Stimulated activated naive B cell treated with anti-CD40 and anti-IgM and Interleukin-4, amounts not matched to agents 10 μg/mL and 1 μg/mL and 100 μg/mL, for 72 hours (primary cell): ENCODE measurements at regions not wholly inside any gene's neighbourhood (a gene's known extent, or its start where the extent isn't known, plus 50 kb on each side); places are given as distances from the start of the nearest gene placed in this dataset.
"Not testable (repeated sequence)": the region's sequence is repeated elsewhere in the genome, so short reads cannot be mapped to it uniquely, and the experiment has no call there.

ENCODE experiments used
- ATAC-seq, 2 donors: fragments of 150-1000 bp; cut with Tn5 transposase; replicated peaks; 2 replicates each; pipeline ENCODE4 v1.10.0; 2021; ENCODE audit warnings: moderate library complexity in 1 of 2
- DNase-seq: peaks from one replicate; pipeline ENCODE4 v3.0.0; 2021
- H3K27ac Mint-ChIP-seq: one replicate; pipeline ENCODE4 v1.8.0; 2022; ENCODE audit warnings: mild to moderate bottlenecking, mixed read lengths
- H3K27me3 Mint-ChIP-seq, 2 donors: one replicate each; pipeline ENCODE4 v1.8.0; 2022; ENCODE audit warnings: mixed read lengths in 2 of 2
- H3K36me3 Mint-ChIP-seq, 2 donors: one replicate each; pipeline ENCODE4 v1.8.0; 2022; ENCODE audit warnings: mixed read lengths in 2 of 2, mild to moderate bottlenecking in 1 of 2
- H3K4me1 Mint-ChIP-seq, 2 donors: one replicate each; pipeline ENCODE4 v1.8.0; 2022; ENCODE audit warnings: mixed read lengths in 2 of 2, mild to moderate bottlenecking in 1 of 2
- H3K4me3 Mint-ChIP-seq, 2 donors: one replicate each; pipeline ENCODE4 v1.8.0; 2022; ENCODE audit warnings: mild to moderate bottlenecking in 2 of 2, mixed read lengths in 2 of 2, moderate library complexity in 1 of 2
- H3K9me3 Mint-ChIP-seq, 2 donors: one replicate each; pipeline ENCODE4 v1.8.0; 2022; ENCODE audit warnings: mixed read lengths in 2 of 2, mild to moderate bottlenecking in 1 of 2

DNA sequence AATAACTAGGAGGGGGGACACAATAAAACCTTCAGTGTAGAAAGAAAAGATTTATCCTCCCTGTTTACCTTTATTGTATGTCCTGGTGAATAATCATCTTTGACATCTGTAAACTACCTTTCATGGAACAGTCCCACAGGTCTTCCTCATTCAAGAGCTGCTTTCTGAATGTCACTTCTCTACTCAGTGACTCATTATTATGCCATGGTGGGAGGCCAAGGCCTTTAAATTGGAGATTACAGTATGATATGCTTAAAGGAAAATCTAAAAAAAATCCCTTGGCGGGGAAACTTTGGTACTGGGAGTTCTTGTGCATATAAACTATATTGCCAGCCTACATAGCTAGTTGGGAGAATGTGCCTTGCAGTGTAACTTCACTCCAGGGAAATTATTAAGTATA is 713.0 kb downstream of the TDRD15 start:
- no peak overlapping the region for H3K4me3 Mint-ChIP-seq
- no peak for ATAC-seq
- H3K27me3 Mint-ChIP-seq: no peaks in the 10 kb centered on the region
- H3K27ac Mint-ChIP-seq: no peak overlapping the region
- H3K4me1 Mint-ChIP-seq: no peaks in the 10 kb centered on the region
- no peaks in the 10 kb centered on the region for H3K9me3 Mint-ChIP-seq
- DNase-seq: no peak
- no peaks in the 10 kb centered on the region for H3K36me3 Mint-ChIP-seq

DNA sequence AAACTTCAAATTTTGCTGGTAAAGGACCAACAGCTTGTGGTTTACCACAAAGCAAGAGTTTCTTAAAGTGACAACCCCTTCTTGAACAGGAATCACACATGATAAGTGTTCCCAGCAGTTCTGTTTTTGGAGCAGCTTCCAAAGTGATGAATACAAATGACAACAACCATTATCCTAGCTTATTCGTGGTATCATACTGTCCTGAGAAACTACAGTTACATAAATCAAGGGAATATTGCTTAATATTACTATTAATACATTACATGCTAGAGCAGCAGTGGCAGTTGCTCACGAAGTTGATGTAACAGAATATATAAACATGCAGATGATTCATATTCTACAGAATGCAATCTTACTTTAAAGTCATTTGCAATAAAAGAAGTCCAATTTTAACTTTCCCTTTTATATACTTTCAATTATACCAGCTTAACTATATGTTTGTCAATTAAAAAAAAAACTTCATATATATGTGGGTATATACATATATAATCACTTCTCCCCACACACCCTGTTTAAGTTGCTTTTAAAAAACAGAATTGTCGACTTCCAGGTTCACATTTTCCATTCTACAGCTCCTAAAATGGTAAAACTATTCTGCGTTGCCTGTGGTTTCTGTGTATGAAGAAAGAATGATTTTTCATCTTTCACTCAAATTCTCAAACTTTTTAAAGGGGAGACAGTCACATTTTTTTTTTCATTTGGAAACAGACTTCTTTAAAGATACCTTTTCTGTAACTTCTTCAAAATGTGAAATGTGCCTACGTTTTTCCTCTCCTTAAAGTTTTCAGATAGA is 713.6 kb downstream of the TDRD15 start:
- H3K4me3 Mint-ChIP-seq: no peak overlapping the region
- ATAC-seq (no peak), DNase-seq (no peak)
- H3K27ac Mint-ChIP-seq: no peak overlapping the region
- no peaks in the 10 kb centered on the region for H3K27me3 Mint-ChIP-seq
- H3K36me3 Mint-ChIP-seq: no peaks in the 10 kb centered on the region
- H3K9me3 Mint-ChIP-seq: no peaks in the 10 kb centered on the region
- no peaks in the 10 kb centered on the region for H3K4me1 Mint-ChIP-seq

DNA sequence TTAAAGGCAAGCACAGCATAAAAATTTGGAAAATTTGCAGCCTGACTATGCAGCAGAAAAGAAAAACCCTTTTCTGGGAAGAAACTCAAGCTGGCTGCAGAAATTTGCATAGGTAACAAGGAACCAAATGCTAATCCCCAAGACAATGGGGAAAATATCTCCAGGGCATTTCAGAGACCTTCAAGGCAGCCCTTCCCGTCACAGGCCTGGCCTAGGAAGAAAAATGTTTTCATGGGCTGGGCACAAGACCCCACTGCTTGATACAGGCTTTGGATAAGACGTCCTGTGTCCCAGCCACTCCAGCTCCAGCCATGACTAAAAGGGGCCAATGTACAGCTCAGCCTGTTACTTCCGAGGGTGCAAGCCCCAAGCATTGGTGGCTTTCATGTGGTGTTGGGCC is 717.6 kb downstream of the TDRD15 start:
- Mint-ChIP-seq H3K4me3 (no peak overlapping the region), H3K27ac (no peak overlapping the region), H3K4me1 (no peaks in the 10 kb centered on the region), H3K9me3 (peaks cover 0 to 1% of the 10 kb centered on the region in 2 donors), H3K36me3 (no peaks in the 10 kb centered on the region), H3K27me3 (no peaks in the 10 kb centered on the region)
- ATAC-seq (no peak), DNase-seq (no peak)

DNA sequence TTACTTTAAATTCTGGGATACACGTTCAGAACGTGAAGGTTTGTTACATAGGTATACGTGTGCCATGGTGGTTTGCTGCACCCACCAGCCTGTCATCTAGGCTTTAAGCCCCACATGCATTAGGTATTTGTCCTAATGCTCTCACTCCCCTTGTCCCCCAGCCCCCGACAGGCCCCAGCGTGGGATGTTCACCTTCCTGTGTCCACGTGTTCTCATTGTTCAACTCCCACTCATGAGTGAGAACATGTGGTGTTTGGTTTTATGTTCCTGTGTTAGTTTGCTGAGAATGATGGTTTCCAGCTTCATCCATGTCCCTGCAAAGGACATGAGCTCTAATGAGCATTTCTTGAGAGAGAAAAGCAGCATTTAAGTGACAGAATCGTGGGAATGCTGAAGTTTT is 726.6 kb downstream of the TDRD15 start:
- H3K4me3 Mint-ChIP-seq, H3K27me3 Mint-ChIP-seq, H3K4me1 Mint-ChIP-seq, ATAC-seq, H3K36me3 Mint-ChIP-seq, H3K9me3 Mint-ChIP-seq, DNase-seq: not testable (repeated sequence)
- H3K27ac Mint-ChIP-seq: peak overlapping the region; percentile 16

GRCh38 chr2:21854938-21855337 is 731.2 kb downstream of the TDRD15 start:
- no peaks in the 10 kb centered on the region for H3K4me1 Mint-ChIP-seq
- ATAC-seq: no peak
- DNase-seq: no peak
- no peak overlapping the region for H3K27ac Mint-ChIP-seq
- no peaks in the 10 kb centered on the region for H3K27me3 Mint-ChIP-seq
- no peak overlapping the region for H3K4me3 Mint-ChIP-seq
- H3K36me3 Mint-ChIP-seq: no peaks in the 10 kb centered on the region
- H3K9me3 Mint-ChIP-seq: peaks cover 0 to 6% of the 10 kb centered on the region in 2 donors

- DNase-seq (no peak), ATAC-seq (no peak)
- peaks cover 0 to 5% of the 10 kb centered on the region in 2 donors for H3K9me3 Mint-ChIP-seq
- no peak overlapping the region for H3K4me3 Mint-ChIP-seq
- H3K27me3 Mint-ChIP-seq: no peaks in the 10 kb centered on the region
- no peaks in the 10 kb centered on the region for H3K4me1 Mint-ChIP-seq
- H3K27ac Mint-ChIP-seq: no peak overlapping the region
- H3K36me3 Mint-ChIP-seq: no peaks in the 10 kb centered on the region
These were observed 732.9 kb downstream of the TDRD15 start for GRCh38 chr2:21856708-21857107.

DNA sequence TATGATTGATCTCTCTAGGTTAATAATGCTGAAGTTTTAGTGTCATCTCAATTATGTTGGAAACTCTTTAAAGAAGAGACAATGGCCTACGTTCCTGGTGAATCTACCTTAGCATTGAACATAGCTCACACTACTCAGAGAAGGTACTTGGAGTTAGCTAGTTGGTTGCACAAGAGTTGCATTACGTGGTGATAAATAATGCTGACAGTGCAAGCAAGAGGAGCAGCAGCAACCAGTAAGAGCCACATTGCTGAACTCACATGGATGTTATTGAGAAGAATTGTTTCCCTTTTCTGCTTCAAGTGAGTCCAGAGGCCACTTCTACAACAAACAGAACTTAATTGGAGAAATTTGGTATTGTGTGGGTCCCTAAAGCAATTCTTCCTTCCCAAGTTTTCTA is 737.1 kb downstream of the TDRD15 start:
- DNase-seq: no peak

GRCh38 chr2:21866316-21866715 is 742.5 kb downstream of the TDRD15 start:
- Mint-ChIP-seq H3K4me1 (no peaks in the 10 kb centered on the region), H3K36me3 (no peaks in the 10 kb centered on the region), H3K4me3 (no peak overlapping the region), H3K27me3 (no peaks in the 10 kb centered on the region), H3K9me3 (peaks cover 0 to 1% of the 10 kb centered on the region in 2 donors), H3K27ac (no peak overlapping the region)
- DNase-seq (no peak), ATAC-seq (no peak)

More for the DNA sequence above, 737.1 kb downstream of the TDRD15 start:
- Mint-ChIP-seq H3K9me3 (peaks cover 0 to 3% of the 10 kb centered on the region in 2 donors), H3K27me3 (no peaks in the 10 kb centered on the region), H3K4me1 (no peaks in the 10 kb centered on the region), H3K4me3 (no peak overlapping the region), H3K27ac (no peak overlapping the region), H3K36me3 (no peaks in the 10 kb centered on the region)
- ATAC-seq: no peak

- ATAC-seq: no peak
- H3K9me3 Mint-ChIP-seq: peaks cover 3 to 9% of the 10 kb centered on the region in 2 donors
- no peaks in the 10 kb centered on the region for H3K36me3 Mint-ChIP-seq
- DNase-seq: no peak
- H3K4me1 Mint-ChIP-seq: no peaks in the 10 kb centered on the region
- H3K27ac Mint-ChIP-seq: no peak overlapping the region
- H3K27me3 Mint-ChIP-seq: no peaks in the 10 kb centered on the region
- no peak overlapping the region for H3K4me3 Mint-ChIP-seq
These were observed 764.1 kb downstream of the TDRD15 start for GRCh38 chr2:21887881-21888280.

DNA sequence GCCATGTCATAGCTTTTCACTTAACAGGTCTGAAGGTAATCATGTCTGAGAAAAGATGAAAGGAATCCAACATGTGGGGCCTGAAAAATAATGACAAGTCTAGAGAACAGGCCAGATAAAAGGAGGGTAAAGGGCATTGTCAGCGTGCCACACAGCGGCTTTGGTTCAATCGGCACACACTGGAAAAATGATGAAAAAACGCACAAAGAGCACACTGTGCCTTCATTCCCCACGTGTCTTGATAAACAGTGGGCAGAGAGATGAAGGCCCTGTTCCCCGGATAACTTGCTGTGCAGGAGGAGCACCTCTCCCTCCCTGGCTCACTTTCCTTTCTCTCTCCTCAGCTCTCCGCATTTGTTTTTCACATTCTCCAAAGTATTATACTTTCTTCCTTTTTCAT is 766.3 kb downstream of the TDRD15 start:
- H3K9me3 Mint-ChIP-seq: peaks cover 3 to 9% of the 10 kb centered on the region in 2 donors
- H3K36me3 Mint-ChIP-seq: no peaks in the 10 kb centered on the region
- H3K4me1 Mint-ChIP-seq: no peaks in the 10 kb centered on the region
- no peaks in the 10 kb centered on the region for H3K27me3 Mint-ChIP-seq
- no peak overlapping the region for H3K4me3 Mint-ChIP-seq
- no peak for ATAC-seq
- no peak overlapping the region for H3K27ac Mint-ChIP-seq
- DNase-seq: no peak

GRCh38 chr2:21890716-21891115 is 766.9 kb downstream of the TDRD15 start:
- Mint-ChIP-seq H3K4me1 (no peaks in the 10 kb centered on the region), H3K27me3 (no peaks in the 10 kb centered on the region), H3K4me3 (no peak overlapping the region), H3K36me3 (no peaks in the 10 kb centered on the region), H3K9me3 (peaks cover 3 to 8% of the 10 kb centered on the region in 2 donors), H3K27ac (no peak overlapping the region)
- no peak for ATAC-seq
- DNase-seq: no peak

- Mint-ChIP-seq H3K9me3 (peaks cover 3 to 8% of the 10 kb centered on the region in 2 donors), H3K4me1 (no peaks in the 10 kb centered on the region), H3K27me3 (no peaks in the 10 kb centered on the region), H3K27ac (no peak overlapping the region), H3K4me3 (no peak overlapping the region), H3K36me3 (no peaks in the 10 kb centered on the region)
- DNase-seq (no peak), ATAC-seq (no peak)
These were observed 767.4 kb downstream of the TDRD15 start for GRCh38 chr2:21891191-21891590.

DNA sequence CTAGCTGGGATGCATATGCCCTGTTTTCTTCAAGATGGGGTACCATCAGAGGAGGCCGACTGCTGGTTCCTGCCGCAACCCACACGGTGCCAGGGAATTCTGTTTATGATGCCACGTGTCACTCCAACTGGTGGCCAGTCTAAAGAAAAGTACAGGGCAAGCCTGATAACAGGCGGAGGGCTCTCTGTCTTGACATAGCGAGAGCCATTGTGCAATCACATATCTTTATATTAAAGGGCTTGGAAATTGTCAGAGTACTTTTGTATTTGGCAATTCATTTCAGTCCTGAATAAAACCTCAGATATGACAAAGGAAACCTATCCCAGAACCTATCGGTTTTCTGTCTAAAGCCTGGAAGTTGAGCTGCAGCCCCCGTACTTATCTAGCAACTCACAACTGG is 768.4 kb downstream of the TDRD15 start:
- Mint-ChIP-seq H3K27me3 (no peaks in the 10 kb centered on the region), H3K9me3 (peaks cover 2 to 5% of the 10 kb centered on the region in 2 donors), H3K36me3 (no peaks in the 10 kb centered on the region), H3K4me3 (no peak overlapping the region), H3K27ac (no peak overlapping the region), H3K4me1 (no peaks in the 10 kb centered on the region)
- DNase-seq (no peak), ATAC-seq (no peak)

GRCh38 chr2:21895200-21895599 is 771.4 kb downstream of the TDRD15 start:
- Mint-ChIP-seq H3K4me1 (no peaks in the 10 kb centered on the region), H3K27ac (no peak overlapping the region), H3K27me3 (no peaks in the 10 kb centered on the region), H3K9me3 (peaks cover 0 to 4% of the 10 kb centered on the region in 2 donors), H3K36me3 (no peaks in the 10 kb centered on the region), H3K4me3 (no peak overlapping the region)
- ATAC-seq (no peak), DNase-seq (no peak)

- H3K36me3 Mint-ChIP-seq, H3K4me1 Mint-ChIP-seq, H3K27me3 Mint-ChIP-seq, H3K4me3 Mint-ChIP-seq, H3K27ac Mint-ChIP-seq, DNase-seq, H3K9me3 Mint-ChIP-seq, ATAC-seq: not testable (repeated sequence)
These were observed 785.1 kb downstream of the TDRD15 start for GRCh38 chr2:21908712-21909380.
